B cell (primary cell): ENCODE measurements at regions not wholly inside any gene's neighbourhood (a gene's known extent, or its start where the extent isn't known, plus 50 kb on each side); places are given as distances from the start of the nearest gene placed in this dataset.

ENCODE experiments used
- ATAC-seq: fragments of 200-7000 bp; cut with Tn5 transposase; one replicate; pipeline ENCODE4 v1.10.0; 2021; ENCODE audit warnings: low read depth, mild to moderate bottlenecking, moderate number of reproducible peaks, moderate library complexity
- CTCF ChIA-PET: fragments of 350-600 bp; sonication (Branson Sonifier 250); formaldehyde crosslinking; loops from one replicate; lab custom pipeline; 2021; ENCODE audit warnings: antibody characterized with exemption, inconsistent platforms; lab: Charles Lee
- POLR2A ChIA-PET: fragments of 350-600 bp; sonication (Branson Sonifier 250); formaldehyde crosslinking; loops from one replicate; lab custom pipeline; 2021; ENCODE audit warnings: antibody characterized with exemption; lab: Charles Lee
- DNase-seq: peaks from one replicate; pipeline ENCODE4 v3.0.0; 2013
- H2AFZ ChIP-seq: 2 replicates; pipeline ENCODE4 v1.6.1; 2012; ENCODE audit warnings: mild to moderate bottlenecking, low read depth, low read length; ENCODE audit not compliant: insufficient read depth, poor library complexity, severe bottlenecking
- H3K27ac ChIP-seq, 2 donors: 1 replicate in 1 of 2; 2 replicates in 1 of 2; pipeline ENCODE4 v1.5.1; 2012 to 2013; ENCODE audit warnings: low read length in 2 of 2, mild to moderate bottlenecking in 2 of 2, moderate library complexity in 1 of 2
- H3K27me3 ChIP-seq, 4 experiments: fragments of 200-600 bp in 1 of 4; sonication (generic) in 1 of 4; replicated peaks in 1 of 4; 1 replicate in 2 of 4; 2 replicates in 2 of 4; pipeline versions ENCODE4 v1.6.1 to v1.7.0; 2013 to 2016; ENCODE audit warnings: low read length in 3 of 4, mild to moderate bottlenecking in 2 of 4, mixed read lengths in 1 of 4, moderate library complexity in 1 of 4; ENCODE audit not compliant: insufficient read depth in 4 of 4, control insufficient read depth in 3 of 4; ENCODE audit errors: control extremely low read depth in 1 of 4
- H3K36me3 ChIP-seq, 2 experiments: replicated peaks in 1 of 2; 1 replicate in 1 of 2; 2 replicates in 1 of 2; pipeline versions ENCODE4 v1.6.1 to v1.7.1; 2013; ENCODE audit warnings: low read length in 1 of 2; ENCODE audit not compliant: insufficient read depth in 2 of 2, control insufficient read depth in 1 of 2; ENCODE audit errors: control extremely low read depth in 1 of 2, extremely low read depth in 1 of 2
- H3K4me1 ChIP-seq, 2 donors: fragments of 200-600 bp in 1 of 2; sonication (generic) in 1 of 2; 1 replicate in 1 of 2; 2 replicates in 1 of 2; pipeline versions ENCODE4 v1.5.1 to v1.6.1; 2013 to 2017; ENCODE audit warnings: low read length in 2 of 2; ENCODE audit not compliant: control insufficient read depth in 2 of 2, insufficient read depth in 2 of 2
- H3K4me2 ChIP-seq: replicated peaks from 2 replicates; pipeline ENCODE3; 2012; ENCODE audit warnings: mild to moderate bottlenecking, low read depth, low read length; ENCODE audit not compliant: poor library complexity, severe bottlenecking
- H3K4me3 ChIP-seq, 5 experiments: fragments of 200-600 bp in 1 of 5; sonication (generic) in 1 of 5; 1 replicate in 3 of 5; 2 replicates in 2 of 5; pipeline versions ENCODE4 v1.5.1 to v1.7.0; 2011 to 2016; ENCODE audit warnings: low read length in 4 of 5, mild to moderate bottlenecking in 4 of 5, low read depth in 2 of 5, control low read depth in 1 of 5, moderate library complexity in 1 of 5; ENCODE audit not compliant: insufficient read depth in 1 of 5; ENCODE audit errors: control extremely low read depth in 1 of 5, extremely low read depth in 1 of 5
- H3K79me2 ChIP-seq: fragments of 200-600 bp; sonication (generic); one replicate; pipeline ENCODE4 v1.6.0; 2016; ENCODE audit warnings: low read length; ENCODE audit not compliant: control insufficient read depth, insufficient read depth
- H3K9ac ChIP-seq: fragments of 200-600 bp; sonication (generic); 2 replicates; pipeline ENCODE4 v1.6.1; 2017; ENCODE audit warnings: mild to moderate bottlenecking, low read length, moderate library complexity
- H3K9me3 ChIP-seq, 3 donors: one replicate each; pipeline versions ENCODE4 v1.6.1 to v1.7.1; 2013; ENCODE audit warnings: low read length in 2 of 3; ENCODE audit not compliant: control insufficient read depth in 2 of 3, insufficient read depth in 1 of 3; ENCODE audit errors: control extremely low read depth in 1 of 3
- H4K20me1 ChIP-seq: 2 replicates; pipeline ENCODE4 v1.6.0; 2012; ENCODE audit warnings: mild to moderate bottlenecking, low read length; ENCODE audit not compliant: insufficient read depth, control insufficient read depth, poor library complexity, severe bottlenecking
- H3K27ac Mint-ChIP-seq: one replicate; pipeline ENCODE4 v1.8.0; 2021; ENCODE audit warnings: mixed read lengths
- H3K27me3 Mint-ChIP-seq: one replicate; pipeline ENCODE4 v1.8.0; 2021; ENCODE audit warnings: mixed read lengths
- H3K4me1 Mint-ChIP-seq: one replicate; pipeline ENCODE4 v1.8.0; 2021; ENCODE audit warnings: mixed read lengths
- H3K4me3 Mint-ChIP-seq: one replicate; pipeline ENCODE4 v1.8.0; 2021; ENCODE audit warnings: mixed read lengths
- H3K9me3 Mint-ChIP-seq: one replicate; pipeline ENCODE4 v1.8.0; 2022; ENCODE audit warnings: mixed read lengths; ENCODE audit not compliant: insufficient read depth
- EZH2 ChIP-seq: IDR thresholded peaks from 2 replicates; pipeline ENCODE4 v1.6.1; 2012; ENCODE audit warnings: borderline replicate concordance, low read depth, mild to moderate bottlenecking, moderate library complexity, low read length; ENCODE audit not compliant: insufficient read depth, poor library complexity, severe bottlenecking
- WGBS: methylation state at CpG from one replicate; pipeline ENCODE4 v1.1.5; 2013; ENCODE audit warnings: missing lambda C conversion rate; ENCODE audit not compliant: insufficient coverage; 5-methylcytosine and 5-hydroxymethylcytosine counted together
- intact Hi-C: fragments of 100-400 bp; cut with micrococcal nuclease; formaldehyde crosslinking; loops from one replicate; pipeline ENCODE4 v1.10.0; 2022
- TF ChIP-seq, protein P1 (sequence below): fragments of 200-600 bp; IDR thresholded peaks from one replicate; pipeline ENCODE4 v1.8.0; 2022; ENCODE audit warnings: antibody characterized with exemption, mild to moderate bottlenecking

DNA sequence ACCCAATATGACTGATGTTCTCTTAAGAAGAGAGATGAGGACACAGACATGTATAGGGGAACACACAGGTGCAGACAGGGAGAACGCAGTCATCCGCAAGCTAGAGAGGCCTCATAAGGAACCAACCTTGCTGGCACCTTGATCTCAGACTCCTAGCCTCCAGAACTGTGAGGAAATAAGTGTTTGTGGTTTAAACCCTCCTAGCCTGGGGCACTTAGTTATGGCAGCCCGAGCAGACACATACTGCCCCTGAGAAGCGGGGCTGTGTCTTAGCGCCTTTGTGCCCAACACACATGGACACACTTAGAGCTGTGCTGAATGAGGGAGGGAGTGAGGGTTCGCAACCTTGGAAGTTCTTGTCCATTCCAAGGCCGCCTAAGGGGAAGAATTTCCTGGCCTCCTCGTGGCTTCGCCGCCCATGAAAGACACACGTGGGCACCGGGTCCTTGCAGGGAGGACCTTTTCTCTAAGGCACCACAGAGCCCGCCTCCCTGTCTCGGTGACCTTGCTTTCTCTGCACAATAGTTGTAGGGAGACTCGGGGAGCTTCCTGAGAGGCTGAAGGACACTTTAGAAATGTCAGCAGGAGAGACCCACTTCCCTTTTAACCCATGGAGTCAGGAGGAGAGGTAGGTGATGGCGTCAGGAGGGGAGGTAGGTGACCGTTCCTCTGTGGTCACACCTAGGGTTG lies 224.5 kb upstream of the HDAC4 start:
- Histone ChIP-seq H4K20me1 (no peaks in the 10 kb centered on the region), H3K4me3 (no peak overlapping the region), H2AFZ (no peak overlapping the region), H3K4me2 (no peak overlapping the region), H3K27me3 (peaks cover 0 to 3% (median 0%) of the 10 kb centered on the region in 4 experiments), H3K27ac (no peak overlapping the region), H3K9ac (no peak overlapping the region), H3K4me1 (no peaks in the 10 kb centered on the region), H3K79me2 (no peaks in the 10 kb centered on the region), H3K9me3 (peaks cover 0 to 3% (median 0%) of the 10 kb centered on the region in 3 donors), H3K36me3 (no peaks in the 10 kb centered on the region)
- no peaks in the 10 kb centered on the region for H3K4me1 Mint-ChIP-seq
- TF ChIP-seq, protein P1, sequence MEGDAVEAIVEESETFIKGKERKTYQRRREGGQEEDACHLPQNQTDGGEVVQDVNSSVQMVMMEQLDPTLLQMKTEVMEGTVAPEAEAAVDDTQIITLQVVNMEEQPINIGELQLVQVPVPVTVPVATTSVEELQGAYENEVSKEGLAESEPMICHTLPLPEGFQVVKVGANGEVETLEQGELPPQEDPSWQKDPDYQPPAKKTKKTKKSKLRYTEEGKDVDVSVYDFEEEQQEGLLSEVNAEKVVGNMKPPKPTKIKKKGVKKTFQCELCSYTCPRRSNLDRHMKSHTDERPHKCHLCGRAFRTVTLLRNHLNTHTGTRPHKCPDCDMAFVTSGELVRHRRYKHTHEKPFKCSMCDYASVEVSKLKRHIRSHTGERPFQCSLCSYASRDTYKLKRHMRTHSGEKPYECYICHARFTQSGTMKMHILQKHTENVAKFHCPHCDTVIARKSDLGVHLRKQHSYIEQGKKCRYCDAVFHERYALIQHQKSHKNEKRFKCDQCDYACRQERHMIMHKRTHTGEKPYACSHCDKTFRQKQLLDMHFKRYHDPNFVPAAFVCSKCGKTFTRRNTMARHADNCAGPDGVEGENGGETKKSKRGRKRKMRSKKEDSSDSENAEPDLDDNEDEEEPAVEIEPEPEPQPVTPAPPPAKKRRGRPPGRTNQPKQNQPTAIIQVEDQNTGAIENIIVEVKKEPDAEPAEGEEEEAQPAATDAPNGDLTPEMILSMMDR = no peak
- TF ChIP-seq EZH2 = no peak
- ATAC-seq (no peak), DNase-seq (no peak)
- intact Hi-C loops = no loop called here
- H3K9me3 Mint-ChIP-seq = no peaks in the 10 kb centered on the region
- 95% methylated on average over 15 of the region's 17 CpGs for WGBS
- no peak overlapping the region for H3K27ac Mint-ChIP-seq
- ChIA-PET CTCF (no interaction called here), POLR2A (no interaction called here)
- H3K4me3 Mint-ChIP-seq = no peak overlapping the region
- peaks cover 14% of the 10 kb centered on the region for H3K27me3 Mint-ChIP-seq

DNA sequence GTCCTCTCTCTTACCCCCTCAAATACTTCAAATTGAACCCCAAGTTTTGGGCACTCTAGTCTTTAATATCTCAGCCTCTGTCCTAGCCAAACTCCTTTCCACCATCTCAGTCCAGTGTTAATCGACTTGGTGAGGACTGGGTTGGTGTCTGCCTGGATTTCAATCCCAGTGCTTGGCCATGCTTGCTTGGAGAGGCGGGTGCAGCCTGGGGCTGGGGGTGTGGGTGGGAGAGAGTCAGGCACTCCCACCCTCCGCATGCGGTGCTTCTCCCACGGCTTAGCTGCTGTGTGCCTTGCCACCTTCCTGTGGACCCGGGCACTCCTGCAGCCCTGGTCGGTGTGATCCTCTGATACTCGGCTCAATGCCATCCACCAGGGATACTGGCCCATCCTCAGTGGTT lies 220.8 kb upstream of the HDAC4 start:
- ChIA-PET POLR2A (no interaction called here), CTCF (no interaction called here)
- H3K4me3 Mint-ChIP-seq = no peak overlapping the region
- DNase-seq (no peak), ATAC-seq (no peak)
- peaks cover 9% of the 10 kb centered on the region for H3K27me3 Mint-ChIP-seq
- no peaks in the 10 kb centered on the region for H3K4me1 ChIP-seq
- H3K27me3 ChIP-seq = peaks cover 0 to 3% (median 0%) of the 10 kb centered on the region in 4 experiments
- intact Hi-C loops = no loop called here
- H3K79me2 ChIP-seq = no peaks in the 10 kb centered on the region
- H3K4me2 ChIP-seq = no peak overlapping the region
- no peaks in the 10 kb centered on the region for H3K9me3 Mint-ChIP-seq
- no peak overlapping the region for H3K9ac ChIP-seq
- H3K9me3 ChIP-seq = peaks cover 3 to 6% (median 6%) of the 10 kb centered on the region in 3 donors
- no peaks in the 10 kb centered on the region for H3K36me3 ChIP-seq
- no peak overlapping the region for H3K27ac Mint-ChIP-seq
- no peaks in the 10 kb centered on the region for H3K4me1 Mint-ChIP-seq
- no peak overlapping the region for H3K4me3 ChIP-seq
- no peak for TF ChIP-seq EZH2
- TF ChIP-seq, protein P1 = no peak
- no peaks in the 10 kb centered on the region for H4K20me1 ChIP-seq
- H3K27ac ChIP-seq = no peak overlapping the region
- no peak overlapping the region for H2AFZ ChIP-seq
- WGBS = 95% methylated on average over 7 of the region's 8 CpGs
